ENCODE measurements at regions not wholly inside any gene's neighbourhood (a gene's known extent, or its start where the extent isn't known, plus 50 kb on each side); places are given as distances from the start of the nearest gene placed in this dataset.
"Not testable (repeated sequence)": the region's sequence is repeated elsewhere in the genome, so short reads cannot be mapped to it uniquely, and the experiment has no call there.

DNA sequence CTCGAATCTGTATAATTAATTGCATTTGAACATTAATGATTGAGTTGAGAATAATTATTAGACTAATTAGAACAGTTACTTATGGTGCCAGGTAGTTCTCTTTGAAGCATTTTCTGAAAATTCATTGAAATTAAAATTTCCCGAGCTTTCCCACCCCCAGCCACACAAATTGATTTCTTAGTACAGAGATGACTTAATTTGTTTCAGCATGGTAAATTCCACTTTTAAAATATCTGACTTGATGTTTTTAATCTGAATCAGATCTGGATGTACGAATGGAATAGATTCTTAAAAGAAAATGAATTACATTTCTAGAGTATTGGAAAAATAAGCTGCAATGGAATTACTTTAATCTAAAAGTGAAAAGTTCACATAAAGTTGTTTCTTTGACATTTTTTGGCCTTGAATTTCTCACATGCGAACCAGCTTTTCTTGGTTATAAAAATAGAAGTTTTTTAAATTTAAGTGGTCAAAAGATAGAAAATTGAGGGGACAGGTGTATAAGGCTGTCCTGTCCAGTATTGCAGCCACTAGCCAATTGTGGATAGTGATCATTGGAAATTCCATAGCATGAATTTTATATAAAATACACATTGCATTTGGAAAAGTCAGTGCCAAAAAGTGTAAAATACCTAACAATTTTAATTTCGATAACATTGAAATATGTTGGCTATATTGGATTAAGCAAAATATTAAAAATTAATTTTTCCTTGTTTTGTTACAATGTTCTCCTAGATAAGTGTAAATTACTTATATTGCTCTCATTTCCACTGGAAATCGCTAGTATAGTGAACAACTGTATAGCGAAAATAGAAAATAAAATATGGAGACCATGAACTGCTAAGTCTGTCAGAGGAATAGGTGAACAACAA, 102.9 kb downstream of the OR2B2 start:
- intact Hi-C loops (cut with micrococcal nuclease) = loop anchor here (2.0 to 5.0 kb wide), 2 partner anchors 332 to 663 kb away; a partner anchor contains a TSS
- no peaks in the 10 kb centered on the region for H3K36me3 Mint-ChIP-seq (ENCODE audit: low read depth)
- H3K4me1 Mint-ChIP-seq (ENCODE audit: low read depth) = peaks cover 66% of the 10 kb centered on the region
- DNase-seq (ENCODE audit: low spot score) = no peak
- H3K27me3 Mint-ChIP-seq (ENCODE audit: low read depth) = no peaks in the 10 kb centered on the region
- no peaks in the 10 kb centered on the region for H3K9me3 Mint-ChIP-seq
- peak overlapping the region; percentile 90 for H3K4me3 Mint-ChIP-seq (ENCODE audit: low read depth)
- peak overlapping the region; percentile 98 for H3K27ac Mint-ChIP-seq

DNA sequence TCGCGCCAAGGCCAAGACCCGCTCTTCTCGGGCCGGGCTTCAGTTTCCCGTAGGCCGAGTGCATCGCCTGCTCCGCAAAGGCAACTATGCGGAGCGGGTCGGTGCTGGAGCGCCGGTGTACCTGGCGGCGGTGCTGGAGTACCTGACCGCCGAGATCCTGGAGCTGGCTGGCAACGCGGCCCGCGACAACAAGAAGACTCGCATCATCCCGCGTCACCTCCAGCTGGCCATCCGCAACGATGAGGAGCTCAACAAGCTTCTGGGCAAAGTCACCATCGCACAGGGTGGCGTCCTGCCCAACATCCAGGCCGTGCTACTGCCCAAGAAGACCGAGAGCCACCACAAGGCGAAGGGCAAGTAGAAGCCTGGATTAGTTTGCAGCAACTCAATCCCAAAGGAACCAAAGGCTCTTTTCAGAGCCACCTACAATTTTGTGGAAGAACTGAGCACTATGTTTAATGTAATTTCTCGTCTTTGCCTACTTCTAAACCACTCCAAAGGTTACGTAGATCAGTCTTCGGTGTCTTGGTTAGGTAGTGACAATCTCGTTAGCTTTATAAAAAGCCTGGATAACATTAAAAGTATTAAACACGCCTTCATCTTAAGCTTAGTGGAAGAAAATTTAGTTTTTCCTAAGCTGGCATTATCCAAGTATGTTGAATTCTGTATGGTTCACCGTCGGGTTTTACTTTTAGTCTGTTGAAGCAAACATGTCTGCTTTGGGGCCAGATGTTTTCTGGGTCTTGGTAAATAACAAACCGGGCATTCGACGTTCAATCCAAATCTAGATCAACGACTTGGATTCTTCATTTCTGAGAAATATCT, 103.7 kb downstream of the OR2B2 start:
- H3K4me1 Mint-ChIP-seq (ENCODE audit: low read depth) = peaks cover 58% of the 10 kb centered on the region
- peak overlapping the region; percentile 98 for H3K27ac Mint-ChIP-seq
- peak; percentile 43 for DNase-seq (ENCODE audit: low spot score)
- peak overlapping the region; percentile 90 for H3K4me3 Mint-ChIP-seq (ENCODE audit: low read depth)
- not testable (repeated sequence) for H3K36me3 Mint-ChIP-seq (ENCODE audit: low read depth); H3K9me3 Mint-ChIP-seq; H3K27me3 Mint-ChIP-seq (ENCODE audit: low read depth)
- intact Hi-C loops (cut with micrococcal nuclease) = loop anchor here (1.0 to 5.0 kb wide), 4 partner anchors 59 to 676 kb away; a partner anchor contains a TSS

DNA sequence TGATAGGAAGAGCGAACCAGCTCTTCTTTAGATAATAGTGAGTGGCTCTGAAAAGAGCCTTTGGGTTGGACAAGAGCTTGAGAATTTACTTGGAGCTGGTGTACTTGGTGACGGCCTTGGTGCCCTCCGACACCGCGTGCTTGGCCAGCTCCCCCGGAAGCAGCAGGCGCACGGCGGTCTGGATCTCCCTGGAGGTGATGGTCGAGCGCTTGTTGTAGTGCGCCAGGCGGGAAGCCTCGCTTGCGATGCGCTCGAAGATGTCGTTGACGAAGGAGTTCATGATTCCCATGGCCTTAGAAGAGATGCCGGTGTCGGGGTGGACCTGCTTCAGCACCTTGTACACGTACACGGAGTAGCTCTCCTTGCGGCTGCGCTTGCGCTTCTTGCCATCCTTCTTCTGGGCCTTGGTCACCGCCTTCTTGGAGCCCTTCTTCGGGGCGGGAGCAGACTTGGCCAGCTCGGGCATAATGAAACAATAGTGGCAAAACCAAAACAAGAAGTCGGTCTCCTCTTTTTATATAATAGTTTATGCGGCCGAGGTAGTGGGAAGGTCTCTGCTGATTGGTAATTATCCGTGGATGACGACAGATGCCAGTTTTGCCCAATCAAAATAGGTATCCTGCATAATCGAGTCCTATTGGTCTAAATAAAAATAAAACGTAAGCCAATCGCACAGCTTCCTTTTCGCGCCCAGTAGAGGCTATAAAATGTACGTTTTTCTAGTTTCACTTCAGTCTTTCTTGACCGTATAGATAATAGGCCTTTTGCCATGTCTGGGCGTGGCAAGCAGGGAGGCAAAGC, 104.6 kb downstream of the OR2B2 start:
- peak; percentile 78 for DNase-seq (ENCODE audit: low spot score)
- H3K9me3 Mint-ChIP-seq; H3K27me3 Mint-ChIP-seq (ENCODE audit: low read depth); H3K36me3 Mint-ChIP-seq (ENCODE audit: low read depth): not testable (repeated sequence)
- Mint-ChIP-seq H3K27ac (peak overlapping the region; percentile 98), H3K4me3 (ENCODE audit: low read depth) (peak overlapping the region; percentile 90), H3K4me1 (ENCODE audit: low read depth) (peaks cover 52% of the 10 kb centered on the region)
- intact Hi-C loops (cut with micrococcal nuclease) = loop anchor here (1.0 to 5.0 kb wide), 5 partner anchors 11 to 675 kb away; a partner anchor contains a TSS

DNA sequence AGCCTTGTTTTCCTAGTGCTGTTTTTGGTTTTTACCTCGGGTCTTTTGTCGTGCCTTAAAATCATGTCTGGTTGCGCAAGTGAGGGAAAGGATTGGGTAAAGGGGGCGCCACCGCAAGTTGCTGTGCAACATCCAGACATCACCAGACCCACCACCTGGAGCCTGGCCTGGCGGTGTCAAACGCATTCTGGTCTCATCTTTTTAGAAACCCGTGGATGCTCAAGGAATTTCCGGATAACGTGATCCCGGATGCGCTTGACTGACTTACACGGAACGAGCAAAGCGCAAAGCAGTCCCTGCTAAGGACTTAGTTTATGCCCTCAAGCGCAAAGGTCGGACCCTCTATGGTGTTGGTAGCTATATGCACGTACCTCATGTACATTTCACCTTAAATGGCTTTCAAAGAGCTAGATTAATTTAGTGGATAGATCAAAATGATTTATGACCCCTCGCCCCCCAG, 105.2 kb downstream of the OR2B2 start:
- Mint-ChIP-seq H3K36me3 (ENCODE audit: low read depth) (no peaks in the 10 kb centered on the region), H3K27ac (peak overlapping the region; percentile 98), H3K9me3 (no peaks in the 10 kb centered on the region), H3K4me3 (ENCODE audit: low read depth) (peak overlapping the region; percentile 90), H3K27me3 (ENCODE audit: low read depth) (no peaks in the 10 kb centered on the region), H3K4me1 (ENCODE audit: low read depth) (peaks cover 47% of the 10 kb centered on the region)
- DNase-seq (ENCODE audit: low spot score) = peak; percentile 38
- intact Hi-C loops (cut with micrococcal nuclease) = loop anchor here (1.0 to 5.0 kb wide), 2 partner anchors 11 to 330 kb away; no protein-coding TSS in a partner anchor

DNA sequence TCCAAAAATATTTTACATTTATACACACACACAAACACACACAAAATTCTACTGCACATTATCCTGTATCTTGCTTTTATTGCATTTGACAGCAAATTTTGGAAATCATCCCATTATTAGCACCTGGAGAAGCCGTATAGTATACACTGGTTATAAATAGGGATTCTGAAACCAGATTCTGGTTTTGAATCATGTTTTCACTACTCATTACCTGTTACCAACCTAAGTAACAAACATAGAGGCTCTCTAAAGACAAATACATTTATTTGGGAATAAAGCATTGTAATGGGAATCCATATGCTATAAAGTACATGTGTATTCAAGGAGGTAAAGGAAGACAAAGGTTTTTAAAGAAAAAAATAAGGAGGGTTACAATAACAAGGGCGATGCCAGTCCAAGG, 106.8 kb downstream of the OR2B2 start:
- H3K27me3 Mint-ChIP-seq (ENCODE audit: low read depth) = no peaks in the 10 kb centered on the region
- no peak for DNase-seq (ENCODE audit: low spot score)
- intact Hi-C loops (cut with micrococcal nuclease) = loop anchor here (5.0 kb wide), 1 partner anchor 328 kb away; no protein-coding TSS in a partner anchor
- peaks cover 37% of the 10 kb centered on the region for H3K4me1 Mint-ChIP-seq (ENCODE audit: low read depth)
- H3K9me3 Mint-ChIP-seq = no peaks in the 10 kb centered on the region
- no peak overlapping the region for H3K27ac Mint-ChIP-seq
- no peaks in the 10 kb centered on the region for H3K36me3 Mint-ChIP-seq (ENCODE audit: low read depth)
- peak overlapping the region; percentile 10 for H3K4me3 Mint-ChIP-seq (ENCODE audit: low read depth)

DNA sequence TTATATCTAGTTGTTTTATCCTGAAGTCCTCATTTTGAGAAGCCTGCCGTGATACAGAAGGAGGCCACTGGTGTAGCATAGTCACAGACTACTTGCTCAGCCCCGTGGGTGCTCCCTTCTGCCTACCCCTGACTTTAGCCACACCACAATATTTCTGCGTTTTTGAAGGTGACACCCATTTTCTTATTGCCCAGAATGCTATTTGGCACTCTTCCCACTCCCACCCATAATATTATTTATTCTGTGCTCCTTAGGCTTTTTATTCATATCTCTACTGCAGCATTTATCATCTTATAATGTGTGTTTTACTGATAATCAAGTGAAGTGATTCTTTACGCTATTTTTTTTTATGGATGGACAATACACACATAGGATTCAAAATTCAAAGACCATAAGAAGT, 107.3 kb downstream of the OR2B2 start:
- Mint-ChIP-seq H3K36me3 (ENCODE audit: low read depth) (no peaks in the 10 kb centered on the region), H3K4me3 (ENCODE audit: low read depth) (no peak overlapping the region), H3K27me3 (ENCODE audit: low read depth) (no peaks in the 10 kb centered on the region), H3K9me3 (no peaks in the 10 kb centered on the region), H3K4me1 (ENCODE audit: low read depth) (peaks cover 35% of the 10 kb centered on the region), H3K27ac (no peak overlapping the region)
- intact Hi-C loops (cut with micrococcal nuclease) = loop anchor here (5.0 kb wide), 1 partner anchor 328 kb away; no protein-coding TSS in a partner anchor
- no peak for DNase-seq (ENCODE audit: low spot score)

GRCh38 chr6:27800731-27801373, 111.3 kb downstream of the OR2B2 start:
- Mint-ChIP-seq H3K27ac (no peak overlapping the region), H3K4me3 (ENCODE audit: low read depth) (no peak overlapping the region), H3K27me3 (ENCODE audit: low read depth) (peaks cover 8% of the 10 kb centered on the region), H3K36me3 (ENCODE audit: low read depth) (no peaks in the 10 kb centered on the region), H3K9me3 (no peaks in the 10 kb centered on the region), H3K4me1 (ENCODE audit: low read depth) (peaks cover 15% of the 10 kb centered on the region)
- intact Hi-C loops (cut with micrococcal nuclease) = no loop called here
- DNase-seq (ENCODE audit: low spot score) = no peak

- no peak for DNase-seq (ENCODE audit: low spot score)
- intact Hi-C loops (cut with micrococcal nuclease) = loop anchor here (5.0 kb wide), 2 partner anchors 281 to 1191 kb away; no protein-coding TSS in a partner anchor
- Mint-ChIP-seq H3K9me3 (no peaks in the 10 kb centered on the region), H3K27me3 (ENCODE audit: low read depth) (peaks cover 8% of the 10 kb centered on the region), H3K36me3 (ENCODE audit: low read depth) (no peaks in the 10 kb centered on the region), H3K4me1 (ENCODE audit: low read depth) (peaks cover 32% of the 10 kb centered on the region), H3K4me3 (ENCODE audit: low read depth) (no peak overlapping the region), H3K27ac (no peak overlapping the region)
These were observed 114.2 kb downstream of the OR2B2 start for GRCh38 chr6:27797960-27798359.

- peaks cover 41% of the 10 kb centered on the region for H3K4me1 Mint-ChIP-seq (ENCODE audit: low read depth)
- H3K27ac Mint-ChIP-seq; H3K36me3 Mint-ChIP-seq (ENCODE audit: low read depth); DNase-seq (ENCODE audit: low spot score); H3K9me3 Mint-ChIP-seq; H3K4me3 Mint-ChIP-seq (ENCODE audit: low read depth); H3K27me3 Mint-ChIP-seq (ENCODE audit: low read depth): not testable (repeated sequence)
- intact Hi-C loops (cut with micrococcal nuclease) = loop anchor here (1.0 to 5.0 kb wide), 4 partner anchors 10 to 1190 kb away; a partner anchor contains a TSS
These were observed 115.3 kb downstream of the OR2B2 start for GRCh38 chr6:27796736-27797481.

GRCh38 chr6:27795697-27796494, 116.3 kb downstream of the OR2B2 start:
- Mint-ChIP-seq H3K4me3 (ENCODE audit: low read depth) (no peak overlapping the region), H3K27ac (peak overlapping the region; percentile 8), H3K4me1 (ENCODE audit: low read depth) (peaks cover 47% of the 10 kb centered on the region), H3K9me3 (no peaks in the 10 kb centered on the region), H3K27me3 (ENCODE audit: low read depth) (peaks cover 8% of the 10 kb centered on the region), H3K36me3 (ENCODE audit: low read depth) (no peaks in the 10 kb centered on the region)
- intact Hi-C loops (cut with micrococcal nuclease) = loop anchor here (1.0 to 5.0 kb wide), 5 partner anchors 11 to 1189 kb away; a partner anchor contains a TSS
- peak; percentile 48 for DNase-seq (ENCODE audit: low spot score)
